Fibroblast of lung (primary cell): ENCODE measurements at regions not wholly inside any gene's neighbourhood (a gene's known extent, or its start where the extent isn't known, plus 50 kb on each side); places are given as distances from the start of the nearest gene placed in this dataset.

ENCODE experiments used
- DNase-seq, 2 donors: peaks; one replicate each; pipeline versions ENCODE4 v3.0.0 to v3.0.0-alpha.2; 2010; ENCODE audit warnings: low read depth in 2 of 2
- H2AFZ ChIP-seq: 2 replicates; pipeline ENCODE4 v1.5.1; 2012; ENCODE audit warnings: low read length, control low read depth, inconsistent platforms
- H3K27ac ChIP-seq: 2 replicates; pipeline ENCODE4 v1.5.1; 2011; ENCODE audit warnings: low read length, control low read depth; ENCODE audit not compliant: insufficient read depth
- H3K27me3 ChIP-seq: 2 replicates; pipeline ENCODE4 v1.5.1; 2011; ENCODE audit warnings: mild to moderate bottlenecking, low read length; ENCODE audit not compliant: control insufficient read depth, insufficient read depth
- H3K36me3 ChIP-seq: 2 replicates; pipeline ENCODE4 v1.5.1; 2011; ENCODE audit warnings: low read length; ENCODE audit not compliant: control insufficient read depth, insufficient read depth
- H3K4me1 ChIP-seq: 2 replicates; pipeline ENCODE4 v1.5.1; 2011; ENCODE audit warnings: low read length; ENCODE audit not compliant: control insufficient read depth, insufficient read depth; ENCODE audit errors: extremely low read depth
- H3K4me2 ChIP-seq: 2 replicates; pipeline ENCODE4 v1.5.1; 2011; ENCODE audit warnings: low read length, control low read depth; ENCODE audit not compliant: insufficient read depth; ENCODE audit errors: extremely low read depth
- H3K4me3 ChIP-seq, 4 experiments: fragments of 200-600 bp in 1 of 4; sonication (generic) in 1 of 4; replicated peaks in 1 of 4; 2 replicates each; pipeline ENCODE4 v1.5.1; 2011 to 2016; ENCODE audit warnings: low read length in 4 of 4, low read depth in 3 of 4, mild to moderate bottlenecking in 3 of 4, control low read depth in 2 of 4, inconsistent platforms in 1 of 4, mixed read lengths in 1 of 4; ENCODE audit not compliant: insufficient read depth in 1 of 4; ENCODE audit errors: control extremely low read depth in 1 of 4
- H3K79me2 ChIP-seq: 2 replicates; pipeline ENCODE4 v1.5.1; 2012; ENCODE audit warnings: mild to moderate bottlenecking, low read length, inconsistent platforms; ENCODE audit not compliant: control insufficient read depth, insufficient read depth
- H3K9ac ChIP-seq: 2 replicates; pipeline ENCODE4 v1.5.1; 2011; ENCODE audit warnings: mild to moderate bottlenecking, low read length, control low read depth; ENCODE audit not compliant: insufficient read depth
- H3K9me3 ChIP-seq: 2 replicates; pipeline ENCODE4 v1.5.1; 2012; ENCODE audit warnings: low read depth, low read length; ENCODE audit not compliant: control insufficient read depth, insufficient read depth
- H4K20me1 ChIP-seq: 2 replicates; pipeline ENCODE4 v1.5.1; 2011; ENCODE audit warnings: low read length; ENCODE audit not compliant: control insufficient read depth, insufficient read depth; ENCODE audit errors: extremely low read depth
- CTCF ChIP-seq, 2 donors: IDR thresholded peaks in 1 of 2; conservative IDR thresholded peaks in 1 of 2; 1 replicate in 1 of 2; 2 replicates in 1 of 2; pipeline ENCODE4 v1.5.1; 2011 to 2012; ENCODE audit warnings: low read length in 2 of 2, control low read depth in 1 of 2, inconsistent platforms in 1 of 2, low read depth in 1 of 2, mild to moderate bottlenecking in 1 of 2
- EZH2 ChIP-seq: IDR thresholded peaks from 2 replicates; pipeline ENCODE4 v1.5.1; 2012; ENCODE audit warnings: low read length, control low read depth, mild to moderate bottlenecking; ENCODE audit errors: missing control alignments

DNA sequence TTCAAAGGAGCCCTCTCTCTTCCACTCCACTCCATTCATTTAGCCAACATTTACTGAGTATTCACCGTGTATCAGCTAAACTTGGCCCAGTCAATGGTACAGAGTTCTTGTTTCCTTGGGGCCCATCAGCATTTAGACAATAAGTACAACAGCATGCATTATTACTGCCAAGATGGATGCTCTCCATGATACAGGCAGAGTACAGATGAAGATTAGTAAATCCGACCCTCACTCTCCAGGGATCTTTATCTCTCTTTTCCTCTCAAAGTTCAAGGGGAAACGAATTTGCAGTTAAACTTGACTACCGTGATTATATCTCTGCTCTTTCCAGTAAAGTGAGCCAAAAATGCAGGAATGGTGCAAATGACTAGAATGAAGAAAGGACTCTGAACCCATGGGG, 184.6 kb upstream of the DUSP10 start:
- H3K27me3 ChIP-seq = no peaks in the 10 kb centered on the region
- no peak for DNase-seq
- no peaks in the 10 kb centered on the region for H4K20me1 ChIP-seq
- H3K9me3 ChIP-seq = no peaks in the 10 kb centered on the region
- no peak overlapping the region for H3K9ac ChIP-seq
- H3K4me3 ChIP-seq = no peak overlapping the region
- no peak overlapping the region for H3K27ac ChIP-seq
- H2AFZ ChIP-seq = no peak overlapping the region
- no peaks in the 10 kb centered on the region for H3K36me3 ChIP-seq
- no peak overlapping the region for H3K4me2 ChIP-seq
- no peaks in the 10 kb centered on the region for H3K79me2 ChIP-seq
- no peaks in the 10 kb centered on the region for H3K4me1 ChIP-seq
- TF ChIP-seq EZH2 = no peak
- no peak for TF ChIP-seq CTCF (conservative IDR thresholded peaks at IDR 0.05 in 1 of 2, IDR thresholded peaks at IDR 0.05 in 1 of 2; ENCODE audit: low read depth in 1 of 2, low read length in 2 of 2)

- H3K9ac ChIP-seq = no peak overlapping the region
- TF ChIP-seq EZH2 (no peak), CTCF (conservative IDR thresholded peaks at IDR 0.05 in 1 of 2, IDR thresholded peaks at IDR 0.05 in 1 of 2; ENCODE audit: low read depth in 1 of 2, low read length in 2 of 2) (no peak)
- no peaks in the 10 kb centered on the region for H4K20me1 ChIP-seq
- H2AFZ ChIP-seq = no peak overlapping the region
- H3K4me3 ChIP-seq = no peak overlapping the region
- no peak overlapping the region for H3K4me2 ChIP-seq
- H3K36me3 ChIP-seq = no peaks in the 10 kb centered on the region
- DNase-seq = no peak
- H3K27ac ChIP-seq = no peak overlapping the region
- no peaks in the 10 kb centered on the region for H3K9me3 ChIP-seq
- H3K79me2 ChIP-seq = no peaks in the 10 kb centered on the region
- no peaks in the 10 kb centered on the region for H3K27me3 ChIP-seq
- H3K4me1 ChIP-seq = no peaks in the 10 kb centered on the region
Observed at GRCh38 chr1:221925947-221926346, 184.1 kb upstream of the DUSP10 start.

DNA sequence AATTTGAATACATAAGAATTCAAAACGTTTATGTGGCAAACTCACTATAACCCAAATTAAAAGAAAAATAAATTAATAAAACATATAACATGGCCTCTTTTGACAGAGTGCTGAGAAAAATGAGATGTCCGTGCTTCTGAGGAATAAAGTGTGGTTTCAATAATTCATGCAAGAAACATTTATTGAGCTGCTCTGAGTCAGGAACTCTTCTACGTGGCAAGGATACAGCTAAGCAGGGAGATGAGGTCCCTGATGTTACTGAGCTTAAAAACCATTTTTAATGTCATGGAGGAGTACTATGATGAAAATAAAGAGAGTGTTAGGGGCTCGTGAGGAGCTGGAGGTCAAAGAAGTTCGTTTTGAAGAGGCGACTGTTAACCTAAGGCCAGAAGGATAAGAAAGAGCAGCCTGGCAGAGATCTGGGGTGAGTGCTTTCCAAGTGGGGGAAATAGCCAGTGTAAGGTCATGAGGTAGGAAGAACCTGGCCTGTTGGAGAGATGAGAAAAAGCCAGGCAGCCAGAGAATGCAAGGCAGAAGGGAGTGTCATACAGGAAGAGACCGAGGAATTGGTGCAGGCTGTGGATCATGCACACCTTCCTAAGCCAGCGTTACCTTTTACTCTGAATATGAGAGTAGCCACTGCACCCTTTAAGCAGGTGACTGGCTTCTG, 182.2 kb upstream of the DUSP10 start:
- DNase-seq = peak; percentile 12 to 29
- Histone ChIP-seq H3K4me1 (no peaks in the 10 kb centered on the region), H3K79me2 (no peaks in the 10 kb centered on the region), H4K20me1 (no peaks in the 10 kb centered on the region), H3K4me2 (no peak overlapping the region), H2AFZ (no peak overlapping the region), H3K27me3 (no peaks in the 10 kb centered on the region), H3K9me3 (no peaks in the 10 kb centered on the region), H3K4me3 (no peak overlapping the region), H3K9ac (no peak overlapping the region), H3K36me3 (no peaks in the 10 kb centered on the region), H3K27ac (no peak overlapping the region)
- TF ChIP-seq CTCF (conservative IDR thresholded peaks at IDR 0.05 in 1 of 2, IDR thresholded peaks at IDR 0.05 in 1 of 2; ENCODE audit: low read depth in 1 of 2, low read length in 2 of 2) (no peak), EZH2 (no peak)
